ENCODE measurements at regions not wholly inside any gene's neighbourhood (a gene's known extent, or its start where the extent isn't known, plus 50 kb on each side); places are given as distances from the start of the nearest gene placed in this dataset.

DNA sequence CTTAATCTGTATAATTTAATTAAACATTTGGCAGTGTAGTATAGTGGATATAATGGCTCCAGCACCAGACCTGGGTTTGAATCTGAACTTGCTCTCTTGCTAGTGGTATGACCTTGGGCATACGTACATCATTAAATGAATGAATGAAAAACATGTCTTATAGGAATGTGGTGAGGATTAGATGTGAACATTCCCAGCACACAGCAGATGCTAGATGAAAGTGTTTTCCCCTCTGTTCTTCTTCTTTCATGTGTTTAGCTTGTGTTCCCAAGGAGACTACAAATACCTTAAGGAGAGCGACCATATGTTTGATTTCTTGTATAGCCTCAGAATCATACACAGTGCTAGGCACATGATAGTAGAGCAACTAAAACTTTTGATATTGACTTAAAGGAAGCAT, 56.5 kb downstream of the CT47B1 start:
- in situ Hi-C loops (cut with MboI; ENCODE audit: low pct_unique_long_range_greater_than_20kb, low sequenced_read_pairs) = no loop called here
- no peak for DNase-seq

DNA sequence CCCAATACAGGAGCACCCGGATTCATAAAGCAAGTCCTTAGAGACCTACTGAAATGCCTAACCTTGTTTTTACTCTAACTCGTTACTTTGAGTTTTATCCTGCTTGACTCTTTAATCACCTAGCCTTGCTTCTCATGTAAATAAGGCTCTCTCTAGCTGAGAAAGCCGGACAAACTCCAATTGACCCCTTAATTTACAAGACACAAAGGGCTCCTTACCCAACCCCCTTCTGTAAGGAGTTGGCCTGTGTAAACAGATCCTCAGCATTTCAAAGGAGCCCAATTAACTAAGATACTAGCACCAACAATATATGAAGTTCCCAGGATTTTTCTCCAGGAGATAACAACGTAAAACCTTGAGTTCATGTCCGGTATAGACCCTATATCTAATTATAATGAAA, 61.7 kb downstream of the CT47B1 start:
- in situ Hi-C loops (cut with MboI; ENCODE audit: low pct_unique_long_range_greater_than_20kb, low sequenced_read_pairs) = no loop called here
- no peak for DNase-seq

DNA sequence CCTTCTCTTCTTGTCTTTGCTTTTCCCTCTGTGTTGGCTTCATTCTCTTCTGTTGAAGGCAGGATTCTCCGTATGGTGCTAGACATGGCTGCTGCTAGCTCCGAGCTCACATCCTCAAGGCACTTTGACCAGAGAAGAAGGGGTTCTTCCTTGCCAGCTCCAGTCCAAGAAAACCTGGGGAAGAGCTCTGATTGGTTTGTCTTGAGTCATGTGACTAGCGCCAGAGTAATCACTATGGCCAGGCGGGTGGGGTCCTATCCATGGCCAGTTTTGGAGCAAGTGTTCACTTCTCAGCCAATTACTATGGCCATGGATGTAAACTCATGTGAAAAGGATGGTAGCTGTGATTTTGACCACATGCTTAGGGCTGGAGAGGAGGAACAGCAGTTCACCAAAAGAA, 74.2 kb downstream of the CT47B1 start:
- in situ Hi-C loops (cut with MboI; ENCODE audit: low pct_unique_long_range_greater_than_20kb, low sequenced_read_pairs) = no loop called here
- DNase-seq = no peak

GRCh38 chrX:120797188-120797851, 78.3 kb downstream of the CT47B1 start:
- peak; percentile 13 for DNase-seq
- in situ Hi-C loops (cut with MboI; ENCODE audit: low pct_unique_long_range_greater_than_20kb, low sequenced_read_pairs) = no loop called here

DNA sequence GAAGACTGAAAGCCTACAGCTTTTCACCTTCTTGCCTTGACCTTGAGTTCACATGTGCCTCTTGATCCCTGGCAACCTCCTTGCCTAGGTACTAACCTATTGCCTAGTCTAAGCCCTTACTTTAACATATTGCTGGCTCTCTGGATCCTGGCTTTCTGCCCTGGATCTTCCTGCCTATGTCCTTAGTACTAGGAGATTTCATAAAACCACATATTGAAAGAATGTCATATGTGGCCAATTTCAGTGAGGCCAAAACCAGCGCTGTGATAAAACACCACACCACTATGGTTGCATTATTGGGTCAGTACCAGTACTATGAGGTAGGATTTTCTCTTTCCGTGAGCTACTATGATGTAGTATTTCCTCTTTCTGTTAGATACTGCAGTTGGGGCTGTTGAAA, 80.4 kb downstream of the CT47B1 start:
- in situ Hi-C loops (cut with MboI; ENCODE audit: low pct_unique_long_range_greater_than_20kb, low sequenced_read_pairs) = no loop called here

DNA sequence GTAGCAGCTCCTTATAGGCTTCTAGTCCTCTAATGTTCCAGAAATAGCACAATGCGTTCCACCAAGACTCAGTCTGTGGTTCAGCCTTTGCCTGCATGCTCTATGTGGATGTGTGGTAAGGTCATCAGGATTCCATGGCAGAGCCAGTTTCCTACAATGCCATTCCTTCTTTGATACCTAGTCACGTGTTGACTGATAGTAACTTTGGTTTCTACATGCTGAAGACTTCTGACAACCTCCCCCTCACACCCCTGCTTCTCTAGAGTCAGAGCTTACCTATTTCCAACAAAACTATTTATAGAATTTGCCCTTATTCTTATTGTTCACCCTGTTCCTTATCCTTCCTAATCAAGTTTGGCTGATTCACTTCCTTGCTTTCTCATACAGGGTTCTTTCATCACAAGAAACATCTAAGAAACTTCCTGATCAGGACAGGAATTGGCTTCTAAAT, 81.1 kb downstream of the CT47B1 start:
- no peak for DNase-seq
- in situ Hi-C loops (cut with MboI; ENCODE audit: low pct_unique_long_range_greater_than_20kb, low sequenced_read_pairs) = no loop called here

More for the DNA sequence above, 80.4 kb downstream of the CT47B1 start:
- DNase-seq = no peak

DNA sequence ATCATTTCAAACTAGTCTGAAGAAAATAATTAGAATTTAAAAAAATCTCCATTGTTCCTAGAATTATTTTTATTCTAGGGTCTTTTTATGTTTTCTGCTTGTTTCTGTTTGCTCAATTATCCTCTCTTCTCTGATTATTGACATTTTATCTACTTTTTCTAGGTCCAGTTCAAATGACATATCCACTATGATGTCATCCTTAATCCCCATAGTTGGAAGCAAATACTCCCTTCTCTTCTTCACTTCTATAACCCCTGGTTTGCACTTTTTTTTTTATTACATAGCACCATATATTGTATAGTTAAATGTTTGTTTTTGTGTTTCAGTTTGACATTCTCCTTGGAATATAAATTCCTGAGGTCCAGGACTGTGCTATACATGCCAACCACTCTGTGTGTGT, 82.6 kb downstream of the CT47B1 start:
- in situ Hi-C loops (cut with MboI; ENCODE audit: low pct_unique_long_range_greater_than_20kb, low sequenced_read_pairs) = no loop called here
- DNase-seq = no peak

GRCh38 chrX:120791013-120791643, 84.5 kb downstream of the CT47B1 start:
- in situ Hi-C loops (cut with MboI; ENCODE audit: low pct_unique_long_range_greater_than_20kb, low sequenced_read_pairs) = no loop called here
- DNase-seq = no peak

GRCh38 chrX:120790552-120790951, 85.1 kb downstream of the CT47B1 start:
- no peak for DNase-seq
- in situ Hi-C loops (cut with MboI; ENCODE audit: low pct_unique_long_range_greater_than_20kb, low sequenced_read_pairs) = no loop called here

GRCh38 chrX:120790118-120790517, 85.5 kb downstream of the CT47B1 start:
- peak; percentile 79 for DNase-seq
- in situ Hi-C loops (cut with MboI; ENCODE audit: low pct_unique_long_range_greater_than_20kb, low sequenced_read_pairs) = no loop called here

DNA sequence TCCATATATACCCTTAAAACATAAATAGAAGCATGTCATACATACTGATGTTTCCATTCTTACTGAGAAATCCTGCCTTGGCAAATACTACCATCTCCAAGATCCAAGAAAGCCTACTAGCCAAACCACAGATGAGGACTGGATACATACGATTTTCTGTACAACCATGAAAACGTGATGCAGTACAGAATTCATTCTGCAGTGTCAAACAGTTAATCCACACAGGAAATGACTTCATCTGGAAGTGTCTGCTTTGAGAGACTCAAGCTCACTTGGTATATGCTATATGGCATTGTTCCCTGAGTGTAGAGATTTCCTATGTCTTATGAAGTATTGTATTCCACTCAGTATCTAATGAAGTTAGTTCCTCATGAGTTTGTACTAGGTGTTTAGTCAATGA, 94.3 kb downstream of the CT47B1 start:
- peak; percentile 14 for DNase-seq
- in situ Hi-C loops (cut with MboI; ENCODE audit: low pct_unique_long_range_greater_than_20kb, low sequenced_read_pairs) = no loop called here

- in situ Hi-C loops (cut with MboI; ENCODE audit: low pct_unique_long_range_greater_than_20kb, low sequenced_read_pairs) = no loop called here
- no peak for DNase-seq
Observed at GRCh38 chrX:120775959-120776358, 99.7 kb downstream of the CT47B1 start.

- no peak for DNase-seq
- in situ Hi-C loops (cut with MboI; ENCODE audit: low pct_unique_long_range_greater_than_20kb, low sequenced_read_pairs) = loop anchor here (25.0 kb wide), 1 partner anchor 237 kb away; no protein-coding TSS in a partner anchor
Observed at GRCh38 chrX:120774606-120775005, 101.1 kb downstream of the CT47B1 start.

GRCh38 chrX:120773801-120774200, 101.9 kb downstream of the CT47B1 start:
- in situ Hi-C loops (cut with MboI; ENCODE audit: low pct_unique_long_range_greater_than_20kb, low sequenced_read_pairs) = loop anchor here (25.0 kb wide), 1 partner anchor 236 kb away; no protein-coding TSS in a partner anchor
- no peak for DNase-seq

- in situ Hi-C loops (cut with MboI; ENCODE audit: low pct_unique_long_range_greater_than_20kb, low sequenced_read_pairs) = loop anchor here (25.0 kb wide), 1 partner anchor 232 kb away; no protein-coding TSS in a partner anchor
- peak; percentile 44 for DNase-seq
Observed at GRCh38 chrX:120769576-120770341, 105.9 kb downstream of the CT47B1 start.

DNA sequence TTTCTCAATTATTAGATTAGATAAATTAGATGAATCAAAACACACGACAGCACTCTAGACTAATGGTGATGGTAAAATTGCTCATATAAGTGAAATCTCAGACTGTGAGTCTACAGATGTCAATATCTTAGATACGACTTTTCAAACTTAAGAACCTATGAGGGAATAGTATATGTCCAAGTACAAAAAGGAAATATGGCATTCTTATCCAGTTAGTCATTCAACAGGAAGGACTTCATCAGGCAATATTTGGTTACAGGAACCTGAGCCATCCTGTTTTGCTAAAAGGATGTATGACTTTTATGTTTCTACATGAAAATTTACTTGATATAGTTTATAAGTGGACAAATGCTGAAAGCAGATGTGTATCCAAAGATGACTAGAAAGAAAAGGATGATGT, 107.0 kb downstream of the CT47B1 start:
- in situ Hi-C loops (cut with MboI; ENCODE audit: low pct_unique_long_range_greater_than_20kb, low sequenced_read_pairs) = loop anchor here (25.0 kb wide), 1 partner anchor 231 kb away; no protein-coding TSS in a partner anchor
- DNase-seq = no peak

- in situ Hi-C loops (cut with MboI; ENCODE audit: low pct_unique_long_range_greater_than_20kb, low sequenced_read_pairs) = loop anchor here (25.0 kb wide), 1 partner anchor 231 kb away; no protein-coding TSS in a partner anchor
- DNase-seq = no peak
Observed at GRCh38 chrX:120768254-120768653, 107.4 kb downstream of the CT47B1 start.

DNA sequence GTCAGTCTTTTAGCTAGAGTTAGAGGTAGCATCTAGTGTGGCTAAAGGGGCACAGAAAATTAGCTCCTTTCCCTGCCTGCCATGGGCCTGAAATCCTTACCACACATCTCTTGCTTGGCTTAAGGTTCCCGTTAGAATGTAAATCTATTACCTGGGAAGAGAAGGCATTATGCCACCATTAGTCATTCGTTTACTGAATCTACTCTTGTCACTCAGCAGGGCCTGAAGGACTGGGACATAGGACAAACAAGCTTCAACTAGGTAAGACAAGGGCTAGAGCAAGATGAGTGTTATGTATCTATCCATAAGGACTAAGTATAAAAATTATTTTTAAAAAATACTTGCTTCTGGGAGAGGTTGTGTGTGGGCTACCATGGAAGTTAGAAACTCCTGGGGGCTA, 112.4 kb downstream of the CT47B1 start:
- in situ Hi-C loops (cut with MboI; ENCODE audit: low pct_unique_long_range_greater_than_20kb, low sequenced_read_pairs) = loop anchor here (25.0 kb wide), 1 partner anchor 226 kb away; no protein-coding TSS in a partner anchor
- DNase-seq = no peak

DNA sequence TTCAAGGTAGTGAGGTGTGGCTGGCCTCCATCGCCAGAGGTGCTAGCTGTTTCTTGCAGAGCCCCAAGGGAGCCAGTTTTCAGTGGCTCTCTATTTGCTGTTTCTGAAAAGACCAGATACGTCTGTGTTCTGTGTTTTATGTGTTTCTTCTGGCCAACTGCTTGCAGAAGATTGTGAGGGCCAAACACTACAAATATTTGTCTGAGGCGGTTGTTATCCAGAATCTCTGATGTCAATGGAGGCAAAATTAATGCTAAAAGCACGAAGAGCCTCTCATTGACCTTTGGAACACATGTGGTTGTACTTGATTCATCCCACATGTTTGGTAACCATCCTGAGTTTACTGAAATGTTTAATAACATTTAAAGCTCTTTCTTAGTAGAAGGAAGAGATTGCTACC, 113.9 kb downstream of the CT47B1 start:
- in situ Hi-C loops (cut with MboI; ENCODE audit: low pct_unique_long_range_greater_than_20kb, low sequenced_read_pairs) = loop anchor here (25.0 kb wide), 1 partner anchor 225 kb away; no protein-coding TSS in a partner anchor
- DNase-seq = no peak

GRCh38 chrX:120759685-120760084, 116.0 kb downstream of the CT47B1 start:
- in situ Hi-C loops (cut with MboI; ENCODE audit: low pct_unique_long_range_greater_than_20kb, low sequenced_read_pairs) = loop anchor here (25.0 kb wide), 1 partner anchor 222 kb away; no protein-coding TSS in a partner anchor
- DNase-seq = no peak

Data from KBM-7 (cell line).